ENCODE measurements at regions not wholly inside any gene's neighbourhood (a gene's known extent, or its start where the extent isn't known, plus 50 kb on each side); places are given as distances from the start of the nearest gene placed in this dataset.
"Not testable (repeated sequence)": the region's sequence is repeated elsewhere in the genome, so short reads cannot be mapped to it uniquely, and the experiment has no call there.

DNA sequence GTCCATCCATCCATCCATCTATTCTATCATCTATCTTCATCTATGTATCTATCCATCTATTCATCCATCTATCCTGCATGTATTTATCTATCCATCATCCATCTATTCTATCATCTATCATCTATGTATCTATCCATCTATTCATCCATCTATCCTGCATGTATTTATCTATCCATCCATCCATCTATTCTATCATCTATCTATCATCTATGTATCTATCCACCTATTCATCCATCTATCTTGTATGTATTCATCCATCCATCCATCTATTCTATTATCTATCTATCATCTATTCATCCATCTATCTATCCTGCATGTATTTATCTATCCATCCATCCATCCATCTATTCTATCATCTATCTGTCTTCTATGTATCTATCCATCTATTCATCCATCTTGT is 65.9 kb upstream of the PPP2R3B start:
- CTCF ChIA-PET (ENCODE audit: partially characterized antibody), result no interaction called here
- H3K79me1 ChIP-seq (ENCODE audit: low read depth, low read length), result no peaks in the 10 kb centered on the region
- no peak overlapping the region for H2AFZ ChIP-seq (ENCODE audit: low read length)
- peaks cover 1% of the 10 kb centered on the region; the same call in 1 of the 2 replicates for H3K23me2 ChIP-seq (ENCODE audit: low read depth, low read length)
- no peak overlapping the region for H3K56ac ChIP-seq (replicated peaks; ENCODE audit: insufficient read length, low read depth, low read length)
- H3K14ac ChIP-seq (ENCODE audit: insufficient read length), result no peak overlapping the region
- H3K4me3 ChIP-seq (ENCODE audit: extremely low read depth in 1 of 4, insufficient read depth in 2 of 4, low read depth in 3 of 4, low read length in 4 of 4), result no peak overlapping the region
- H3K36me3 ChIP-seq (ENCODE audit: control insufficient read depth in 2 of 4, insufficient read depth in 4 of 4, low read length in 3 of 4), result no peaks in the 10 kb centered on the region
- no peak for TF ChIP-seq EP300 (IDR thresholded peaks at IDR 0.05; ENCODE audit: borderline replicate concordance in 1 of 2, low read depth in 2 of 2, low read length in 2 of 2)
- TF ChIP-seq CBX8 (IDR thresholded peaks at IDR 0.05; ENCODE audit: borderline replicate concordance, low read depth, low read length), result no peak
- no peak for TF ChIP-seq JUN (IDR thresholded peaks at IDR 0.05; ENCODE audit: low read depth, low read length)
- H4K8ac ChIP-seq (ENCODE audit: extremely low read depth, insufficient read depth, low read length), result no peak overlapping the region
- H3K18ac ChIP-seq (ENCODE audit: extremely low read depth, low read length), result no peak overlapping the region
- H3K27ac ChIP-seq (ENCODE audit: low read depth, low read length), result no peak overlapping the region
- no peak overlapping the region for H2BK5ac ChIP-seq (ENCODE audit: low read depth, low read length)
- H3K4me2 ChIP-seq (ENCODE audit: insufficient read depth in 1 of 2, low read depth in 2 of 2, low read length in 2 of 2), result no peak overlapping the region
- H3K9me3 ChIP-seq (ENCODE audit: insufficient read depth in 2 of 2, low read depth in 1 of 2, low read length in 1 of 2), result 0 out of 4 replicates have a peak, but pooled peaks cover 0 to 2% of the 10 kb centered on the region in 2 experiments
- H3K79me2 ChIP-seq (ENCODE audit: control insufficient read depth in 1 of 2, insufficient read depth in 2 of 2, low read length in 2 of 2), result no peaks in the 10 kb centered on the region
- H3K4ac ChIP-seq (replicated peaks; ENCODE audit: insufficient read length, low read depth, low read length), result no peak overlapping the region
- no peaks in the 10 kb centered on the region for H3K27me3 ChIP-seq (replicated peaks in 1 of 4; ENCODE audit: control insufficient read depth in 3 of 4, extremely low read depth in 1 of 4, insufficient read depth in 3 of 4, low read length in 3 of 4)
- no peak overlapping the region for H2BK120ac ChIP-seq (replicated peaks; ENCODE audit: low read depth, low read length)
- H4K91ac ChIP-seq (replicated peaks; ENCODE audit: insufficient read length, low read length), result no peak overlapping the region
- no peak overlapping the region for H4K5ac ChIP-seq (ENCODE audit: insufficient read length, low read depth, low read length)
- H2BK12ac ChIP-seq (ENCODE audit: low read depth, low read length), result no peak overlapping the region
- H4K20me1 ChIP-seq (replicated peaks in 1 of 2; ENCODE audit: control insufficient read depth in 1 of 2, insufficient read depth in 2 of 2, low read length in 2 of 2), result no peaks in the 10 kb centered on the region
- DNase-seq (ENCODE audit: low read depth in 1 of 2, low spot score in 2 of 2) (no peak), FAIRE-seq (no peak)
- no peak overlapping the region for H2BK15ac ChIP-seq (ENCODE audit: low read length)
- H3K4me1 ChIP-seq (replicated peaks in 1 of 4; ENCODE audit: control insufficient read depth in 3 of 4, insufficient read depth in 4 of 4, low read length in 3 of 4), result peaks cover 0 to 3% (median 2%) of the 10 kb centered on the region in 4 experiments; a peak in 3 of 7 replicates
- H3K9ac ChIP-seq (replicated peaks in 1 of 4; ENCODE audit: extremely low read depth in 1 of 4, low read depth in 3 of 4, low read length in 3 of 4), result no peak overlapping the region
- no peak overlapping the region for H3K23ac ChIP-seq (ENCODE audit: insufficient read length)
- POLR2A ChIA-PET (ENCODE audit: partially characterized antibody), result no interaction called here
- no peak overlapping the region for H2AK5ac ChIP-seq (ENCODE audit: low read depth, low read length)
- H2BK20ac ChIP-seq (ENCODE audit: low read length), result no peak overlapping the region

DNA sequence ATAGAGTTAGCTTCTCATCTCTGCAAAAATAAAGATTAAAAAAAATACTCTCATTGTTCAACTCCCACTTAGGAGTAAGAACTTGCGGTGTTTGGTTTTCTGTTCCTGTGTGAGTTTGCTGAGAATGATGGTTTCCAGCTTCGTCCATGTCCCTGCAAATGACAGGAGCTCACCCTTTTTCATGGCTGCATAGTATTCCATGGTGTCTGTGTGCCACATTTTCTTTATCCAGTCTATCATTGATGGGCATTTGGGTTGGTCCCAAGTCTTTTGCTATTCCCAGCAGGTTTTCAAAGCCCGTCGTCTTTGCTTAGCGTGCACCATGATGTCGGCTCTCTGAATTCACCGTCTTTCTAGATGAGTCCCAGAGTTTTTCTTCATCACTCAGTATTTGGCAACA is 67.8 kb upstream of the PPP2R3B start:
- CTCF ChIA-PET (ENCODE audit: partially characterized antibody); H3K9ac ChIP-seq (replicated peaks in 1 of 4; ENCODE audit: extremely low read depth in 1 of 4, low read depth in 3 of 4, low read length in 3 of 4); H3K4ac ChIP-seq (replicated peaks; ENCODE audit: insufficient read length, low read depth, low read length); DNase-seq (ENCODE audit: low read depth in 1 of 2, low spot score in 2 of 2); H3K14ac ChIP-seq (ENCODE audit: insufficient read length); POLR2A ChIA-PET (ENCODE audit: partially characterized antibody); H4K5ac ChIP-seq (ENCODE audit: insufficient read length, low read depth, low read length); H2BK20ac ChIP-seq (ENCODE audit: low read length); H3K79me1 ChIP-seq (ENCODE audit: low read depth, low read length); H4K91ac ChIP-seq (replicated peaks; ENCODE audit: insufficient read length, low read length); H3K4me3 ChIP-seq (ENCODE audit: extremely low read depth in 1 of 4, insufficient read depth in 2 of 4, low read depth in 3 of 4, low read length in 4 of 4); H3K56ac ChIP-seq (replicated peaks; ENCODE audit: insufficient read length, low read depth, low read length); H3K4me2 ChIP-seq (ENCODE audit: insufficient read depth in 1 of 2, low read depth in 2 of 2, low read length in 2 of 2); H3K36me3 ChIP-seq (ENCODE audit: control insufficient read depth in 2 of 4, insufficient read depth in 4 of 4, low read length in 3 of 4); H3K23ac ChIP-seq (ENCODE audit: insufficient read length); FAIRE-seq; H3K9me3 ChIP-seq (ENCODE audit: insufficient read depth in 2 of 2, low read depth in 1 of 2, low read length in 1 of 2); H2AK5ac ChIP-seq (ENCODE audit: low read depth, low read length); H4K20me1 ChIP-seq (replicated peaks in 1 of 2; ENCODE audit: control insufficient read depth in 1 of 2, insufficient read depth in 2 of 2, low read length in 2 of 2); H3K18ac ChIP-seq (ENCODE audit: extremely low read depth, low read length); H3K79me2 ChIP-seq (ENCODE audit: control insufficient read depth in 1 of 2, insufficient read depth in 2 of 2, low read length in 2 of 2); H2BK120ac ChIP-seq (replicated peaks; ENCODE audit: low read depth, low read length); H3K27me3 ChIP-seq (replicated peaks in 1 of 4; ENCODE audit: control insufficient read depth in 3 of 4, extremely low read depth in 1 of 4, insufficient read depth in 3 of 4, low read length in 3 of 4); H3K27ac ChIP-seq (ENCODE audit: low read depth, low read length); H4K8ac ChIP-seq (ENCODE audit: extremely low read depth, insufficient read depth, low read length); H2AFZ ChIP-seq (ENCODE audit: low read length); H2BK12ac ChIP-seq (ENCODE audit: low read depth, low read length); H2BK15ac ChIP-seq (ENCODE audit: low read length); H3K23me2 ChIP-seq (ENCODE audit: low read depth, low read length); H3K4me1 ChIP-seq (replicated peaks in 1 of 4; ENCODE audit: control insufficient read depth in 3 of 4, insufficient read depth in 4 of 4, low read length in 3 of 4); H2BK5ac ChIP-seq (ENCODE audit: low read depth, low read length): not testable (repeated sequence)
- 93% methylated on average over 7 of the region's 7 CpGs; no CpG with 5 or more reads in 1 of the 2 experiments for WGBS, 2 experiments (ENCODE audit: extremely low coverage in 1 of 2, insufficient coverage in 1 of 2, insufficient read length in 1 of 2, insufficient replicate concordance in 2 of 2, low coverage in 1 of 2, low lambda C conversion rate in 2 of 2, missing lambda C conversion rate in 1 of 2)
